ENCODE measurements at regions not wholly inside any gene's neighbourhood (a gene's known extent, or its start where the extent isn't known, plus 50 kb on each side); places are given as distances from the start of the nearest gene placed in this dataset.

DNA sequence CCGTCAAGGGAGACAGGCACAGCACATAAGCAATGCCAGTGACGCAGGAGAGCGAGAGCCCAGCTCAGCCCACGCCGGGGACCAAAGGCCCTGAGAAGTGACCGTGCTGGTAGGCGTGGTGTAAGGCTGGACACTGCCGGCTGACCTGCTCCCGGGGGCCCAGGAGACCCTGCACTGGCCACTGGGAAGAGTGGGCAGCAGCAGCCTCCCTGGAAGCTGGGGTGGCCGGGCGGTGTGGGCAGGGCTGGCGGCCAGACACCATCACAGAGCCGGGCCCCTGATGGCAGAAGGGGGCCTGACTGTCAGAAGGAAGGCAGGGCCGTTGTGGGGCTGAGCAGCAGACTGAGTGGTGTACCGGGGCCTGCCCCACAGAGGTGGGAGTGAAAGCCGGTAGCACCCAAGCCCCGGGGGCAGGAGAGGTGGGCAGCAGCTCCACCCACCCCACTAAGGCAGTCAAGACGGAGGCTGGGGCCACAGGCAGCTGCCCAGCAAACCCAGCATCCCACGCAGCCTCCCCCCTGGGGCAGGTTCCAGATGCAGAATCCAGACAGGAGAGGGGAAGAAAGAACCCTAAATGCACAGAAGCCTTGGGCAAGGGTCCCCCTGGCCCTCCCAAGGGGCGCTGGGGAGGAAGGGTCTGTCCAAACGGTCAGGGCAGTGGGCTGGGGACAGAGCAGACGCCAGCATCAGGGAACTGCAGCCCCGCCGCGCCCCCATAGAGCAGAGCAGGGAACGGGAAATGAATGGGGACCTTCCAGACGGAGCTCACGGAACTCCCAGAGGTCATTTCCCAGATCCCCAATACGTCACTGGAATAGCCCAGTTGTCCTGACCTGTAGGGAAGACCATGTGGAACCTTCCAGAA is 205.2 kb downstream of the BRD1 start:
- H3K27ac ChIP-seq (ENCODE audit: insufficient read depth, low read length), result no peak overlapping the region
- H3K18ac ChIP-seq (ENCODE audit: low read depth, low read length), result no peak overlapping the region
- no peak overlapping the region for H3K4me3 ChIP-seq (ENCODE audit: insufficient read depth, low read depth, low read length)
- DNase-seq (no peak), ATAC-seq (ENCODE audit: low read depth) (no peak)
- intact Hi-C loops (cut with micrococcal nuclease), result no loop called here
- no peaks in the 10 kb centered on the region for H3K27me3 ChIP-seq (ENCODE audit: control insufficient read depth, insufficient read depth, low read length)
- no peak overlapping the region for H2AK9ac ChIP-seq (replicated peaks; ENCODE audit: low read depth, low read length, poor library complexity)
- H3K56ac ChIP-seq (ENCODE audit: extremely low read depth, insufficient read depth, low read length), result no peak overlapping the region
- no TSS peak for BruUV-seq (replicated peaks)
- no peak overlapping the region for H2BK15ac ChIP-seq (ENCODE audit: low read depth, low read length)
- H3K4me1 ChIP-seq (ENCODE audit: control insufficient read depth, insufficient read depth, low read length), result no peaks in the 10 kb centered on the region
- H2AFZ ChIP-seq (replicated peaks; ENCODE audit: low read length, poor library complexity), result no peak overlapping the region
- no peak overlapping the region for H3K4me2 ChIP-seq (ENCODE audit: low read depth, low read length)
- TF ChIP-seq POLR2A (IDR thresholded peaks at IDR 0.05; ENCODE audit: low read depth, low read length), result no peak
- no peak for TF ChIP-seq MXI1 (IDR thresholded peaks at IDR 0.05; ENCODE audit: borderline replicate concordance, low read depth, low read length)
- TF ChIP-seq MAZ (IDR thresholded peaks at IDR 0.05; ENCODE audit: borderline replicate concordance, low read depth, low read length), result no peak
- TF ChIP-seq USF2 (IDR thresholded peaks at IDR 0.05; ENCODE audit: low read depth, low read length), result no peak
- H3K36me3 ChIP-seq (ENCODE audit: control insufficient read depth, insufficient read depth, low read length), result no peaks in the 10 kb centered on the region
- H3K9me3 ChIP-seq (ENCODE audit: control insufficient read depth, insufficient read depth, low read length), result peaks cover 45% of the 10 kb centered on the region
- no peak overlapping the region for H4K5ac ChIP-seq (ENCODE audit: low read depth, low read length)
- H2BK5ac ChIP-seq (ENCODE audit: low read depth, low read length, poor library complexity, severe bottlenecking), result no peak overlapping the region
- no peak overlapping the region for H3K9ac ChIP-seq (ENCODE audit: low read depth, low read length)
- no peak overlapping the region for H4K91ac ChIP-seq (ENCODE audit: insufficient read depth, low read depth, low read length)
- no peak overlapping the region for H4K8ac ChIP-seq (ENCODE audit: low read depth in 2 of 2, low read length in 2 of 2)
- no peak overlapping the region for H3K4ac ChIP-seq (ENCODE audit: low read depth, low read length)
- dilution Hi-C loops (cut with HindIII; ENCODE audit: low sequenced_read_pairs, unreplicated experiment), result no loop called here
- no peak overlapping the region for H2AK5ac ChIP-seq (ENCODE audit: low read depth, low read length)
- H3K79me1 ChIP-seq (ENCODE audit: low read depth in 1 of 2, low read length in 2 of 2), result no peaks in the 10 kb centered on the region
- in situ Hi-C loops (cut with MboI; ENCODE audit: low sequenced_read_pairs), result no loop called here
- no peak overlapping the region for H2BK120ac ChIP-seq (ENCODE audit: low read depth, low read length)
- no peak overlapping the region for H3K14ac ChIP-seq (replicated peaks; ENCODE audit: low read depth, low read length)
- POLR2A ChIA-PET (ENCODE audit: unreplicated experiment), result no interaction called here
- 59% methylated on average over 10 of the region's 29 CpGs; no CpG with 5 or more reads in 1 of the 2 experiments for WGBS, 2 experiments (ENCODE audit: extremely low coverage in 2 of 2, insufficient read length in 1 of 2)
- CTCF ChIA-PET, result no interaction called here
- H2BK20ac ChIP-seq (ENCODE audit: low read depth, low read length), result no peak overlapping the region
- H4K20me1 ChIP-seq (ENCODE audit: insufficient read depth, low read length), result no peaks in the 10 kb centered on the region
- no peaks in the 10 kb centered on the region for H3K9me1 ChIP-seq (ENCODE audit: insufficient read depth, low read length)
- H3K23ac ChIP-seq (ENCODE audit: low read depth, low read length), result no peak overlapping the region

Data from IMR-90 (cell line).